NCI-H2196 treated with DMSO at 0.1 percent for 48 hours (cell line): ENCODE measurements at regions not wholly inside any gene's neighbourhood (a gene's known extent, or its start where the extent isn't known, plus 50 kb on each side); places are given as distances from the start of the nearest gene placed in this dataset.
"Not testable (repeated sequence)": the region's sequence is repeated elsewhere in the genome, so short reads cannot be mapped to it uniquely, and the experiment has no call there.

Experiments used
- DNase-seq: peaks from one replicate; lab custom pipeline; 2025; ENCODE audit not compliant: unreplicated experiment; lab: John Stamatoyannopoulos, UW

GRCh38 chr15:54843006-54843405, 353.7 kb downstream of the RSL24D1 start:
- no peak for DNase-seq

GRCh38 chr15:54841701-54842305, 354.9 kb downstream of the RSL24D1 start:
- no peak for DNase-seq

- DNase-seq, result no peak
These were observed 355.9 kb downstream of the RSL24D1 start for GRCh38 chr15:54840621-54841398.

GRCh38 chr15:54839379-54839778, 357.4 kb downstream of the RSL24D1 start:
- no peak for DNase-seq

- DNase-seq, result no peak
These were observed 360.5 kb downstream of the RSL24D1 start for GRCh38 chr15:54836052-54836795.

- DNase-seq, result no peak
These were observed 366.9 kb downstream of the RSL24D1 start for GRCh38 chr15:54829821-54830220.

- DNase-seq, result no peak
These were observed 375.9 kb downstream of the RSL24D1 start for GRCh38 chr15:54820811-54821210.

GRCh38 chr15:54820098-54820497, 376.6 kb downstream of the RSL24D1 start:
- DNase-seq, result no peak

GRCh38 chr15:54816401-54816800, 380.3 kb downstream of the RSL24D1 start:
- DNase-seq, result no peak

GRCh38 chr15:54815556-54815955, 381.2 kb downstream of the RSL24D1 start:
- no peak for DNase-seq

- no peak for DNase-seq
These were observed 384.4 kb downstream of the RSL24D1 start for GRCh38 chr15:54812383-54812782.

- no peak for DNase-seq
These were observed 386.2 kb downstream of the RSL24D1 start for GRCh38 chr15:54810496-54810895.

- DNase-seq, result no peak
These were observed 386.7 kb downstream of the RSL24D1 start for GRCh38 chr15:54810031-54810430.

GRCh38 chr15:54808321-54808720, 388.4 kb downstream of the RSL24D1 start:
- DNase-seq, result no peak

- DNase-seq, result no peak
These were observed 392.8 kb downstream of the RSL24D1 start for GRCh38 chr15:54803987-54804386.

GRCh38 chr15:54803134-54803808, 393.5 kb downstream of the RSL24D1 start:
- no peak for DNase-seq

- no peak for DNase-seq
These were observed 404.2 kb downstream of the RSL24D1 start for GRCh38 chr15:54792526-54792925.

GRCh38 chr15:54790693-54791092, 406.0 kb downstream of the RSL24D1 start:
- no peak for DNase-seq

GRCh38 chr15:54789376-54789775, 407.4 kb downstream of the RSL24D1 start:
- no peak for DNase-seq

GRCh38 chr15:54781220-54781619, 415.5 kb downstream of the RSL24D1 start:
- DNase-seq, result not testable (repeated sequence)

- no peak for DNase-seq
These were observed 417.5 kb downstream of the RSL24D1 start for GRCh38 chr15:54779271-54779670.
